Activated CD4-positive, alpha-beta T cell treated with anti-CD3 and anti-CD28 coated beads, Interleukin-2, amount 10 ng/mL, durations not matched to agents 24 days and 14 days (primary cell): ENCODE measurements at regions not wholly inside any gene's neighbourhood (a gene's known extent, or its start where the extent isn't known, plus 50 kb on each side); places are given as distances from the start of the nearest gene placed in this dataset.
"Not testable (repeated sequence)": the region's sequence is repeated elsewhere in the genome, so short reads cannot be mapped to it uniquely, and the experiment has no call there.

Experiments
- DNase-seq: peaks from one replicate; pipeline ENCODE4 v3.0.0; 2022
- H3K27ac Mint-ChIP-seq: one replicate; pipeline ENCODE4 v1.8.0; 2022; ENCODE audit warnings: mild to moderate bottlenecking, mixed read lengths
- H3K27me3 Mint-ChIP-seq: one replicate; pipeline ENCODE4 v1.8.0; 2022; ENCODE audit warnings: mixed read lengths
- H3K36me3 Mint-ChIP-seq: one replicate; pipeline ENCODE4 v1.8.0; 2022; ENCODE audit warnings: low read depth, mild to moderate bottlenecking, mixed read lengths
- H3K4me1 Mint-ChIP-seq: one replicate; pipeline ENCODE4 v1.8.0; 2021; ENCODE audit warnings: mixed read lengths
- H3K4me3 Mint-ChIP-seq: one replicate; pipeline ENCODE4 v1.8.0; 2022; ENCODE audit warnings: mild to moderate bottlenecking, moderate library complexity, mixed read lengths
- H3K9me3 Mint-ChIP-seq: one replicate; pipeline ENCODE4 v1.8.0; 2021; ENCODE audit warnings: mixed read lengths
- intact Hi-C: fragments of 100-400 bp; cut with micrococcal nuclease; formaldehyde crosslinking; loops from one replicate; pipeline ENCODE4 v1.15.1; 2023

DNA sequence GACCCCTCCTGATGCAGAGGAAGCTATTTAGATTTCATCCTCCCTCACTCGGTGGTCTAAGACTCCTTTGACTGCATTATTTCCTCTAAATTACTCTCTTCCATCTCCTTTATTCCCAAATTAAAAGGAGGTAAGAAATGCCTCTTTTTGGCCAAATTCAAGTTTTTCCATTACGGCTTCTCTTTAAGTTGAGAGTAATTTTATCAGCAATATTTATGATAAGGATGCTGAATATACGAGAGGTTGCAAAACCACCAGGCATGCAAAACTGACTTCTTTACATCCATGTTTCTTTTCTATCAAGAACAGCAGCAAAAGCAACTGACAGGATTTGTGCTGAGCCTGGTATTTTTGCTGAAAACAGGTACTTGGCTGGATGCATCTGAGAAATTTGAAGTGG, 262.0 kb upstream of the RARB start:
- H3K36me3 Mint-ChIP-seq: no peaks in the 10 kb centered on the region
- H3K4me1 Mint-ChIP-seq: no peaks in the 10 kb centered on the region
- DNase-seq: no peak
- no peaks in the 10 kb centered on the region for H3K27me3 Mint-ChIP-seq
- intact Hi-C loops: no loop called here
- H3K4me3 Mint-ChIP-seq: no peak overlapping the region
- H3K9me3 Mint-ChIP-seq: peaks cover 3% of the 10 kb centered on the region
- no peak overlapping the region for H3K27ac Mint-ChIP-seq

DNA sequence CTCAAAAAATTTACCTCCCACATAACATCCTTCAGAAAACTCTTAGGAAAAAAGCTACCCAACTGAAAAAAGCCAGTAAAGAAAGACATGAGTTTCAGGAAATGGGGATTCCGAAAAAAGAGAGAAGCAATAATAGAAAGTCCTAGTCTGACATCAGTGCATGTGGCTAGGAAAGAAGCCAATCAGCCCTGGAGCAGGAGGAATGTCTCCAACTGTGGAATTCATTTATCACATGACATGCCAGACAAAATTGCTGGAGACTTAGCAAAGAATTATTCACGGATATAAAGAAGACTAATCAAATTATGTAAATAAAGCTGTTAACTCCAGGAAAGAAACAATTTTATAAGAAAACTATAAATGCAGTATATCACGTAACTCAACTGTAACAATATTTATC, 258.9 kb upstream of the RARB start:
- Mint-ChIP-seq H3K9me3 (peaks cover 3% of the 10 kb centered on the region), H3K4me1 (no peaks in the 10 kb centered on the region), H3K4me3 (no peak overlapping the region), H3K36me3 (no peaks in the 10 kb centered on the region), H3K27ac (no peak overlapping the region), H3K27me3 (no peaks in the 10 kb centered on the region)
- no peak for DNase-seq
- intact Hi-C loops: no loop called here

- H3K9me3 Mint-ChIP-seq: peaks cover 3% of the 10 kb centered on the region
- no peaks in the 10 kb centered on the region for H3K36me3 Mint-ChIP-seq
- H3K27ac Mint-ChIP-seq: no peak overlapping the region
- intact Hi-C loops: no loop called here
- H3K4me1 Mint-ChIP-seq: no peaks in the 10 kb centered on the region
- DNase-seq: no peak
- no peak overlapping the region for H3K4me3 Mint-ChIP-seq
- no peaks in the 10 kb centered on the region for H3K27me3 Mint-ChIP-seq
Observed at GRCh38 chr3:25170021-25170420, 258.0 kb upstream of the RARB start.

GRCh38 chr3:25171118-25171807, 256.8 kb upstream of the RARB start:
- no peak overlapping the region for H3K27ac Mint-ChIP-seq
- H3K27me3 Mint-ChIP-seq: no peaks in the 10 kb centered on the region
- DNase-seq: no peak
- intact Hi-C loops: no loop called here
- no peak overlapping the region for H3K4me3 Mint-ChIP-seq
- no peaks in the 10 kb centered on the region for H3K9me3 Mint-ChIP-seq
- H3K36me3 Mint-ChIP-seq: no peaks in the 10 kb centered on the region
- H3K4me1 Mint-ChIP-seq: no peaks in the 10 kb centered on the region

GRCh38 chr3:25171897-25172296, 256.2 kb upstream of the RARB start:
- H3K9me3 Mint-ChIP-seq: no peaks in the 10 kb centered on the region
- no peak overlapping the region for H3K4me3 Mint-ChIP-seq
- DNase-seq: no peak
- intact Hi-C loops: no loop called here
- no peaks in the 10 kb centered on the region for H3K27me3 Mint-ChIP-seq
- H3K36me3 Mint-ChIP-seq: no peaks in the 10 kb centered on the region
- no peaks in the 10 kb centered on the region for H3K4me1 Mint-ChIP-seq
- H3K27ac Mint-ChIP-seq: no peak overlapping the region

- Mint-ChIP-seq H3K4me3 (no peak overlapping the region), H3K36me3 (no peaks in the 10 kb centered on the region), H3K27me3 (no peaks in the 10 kb centered on the region), H3K9me3 (no peaks in the 10 kb centered on the region), H3K4me1 (no peaks in the 10 kb centered on the region), H3K27ac (no peak overlapping the region)
- DNase-seq: no peak
- intact Hi-C loops: no loop called here
Observed at GRCh38 chr3:25173606-25174005, 254.5 kb upstream of the RARB start.

DNA sequence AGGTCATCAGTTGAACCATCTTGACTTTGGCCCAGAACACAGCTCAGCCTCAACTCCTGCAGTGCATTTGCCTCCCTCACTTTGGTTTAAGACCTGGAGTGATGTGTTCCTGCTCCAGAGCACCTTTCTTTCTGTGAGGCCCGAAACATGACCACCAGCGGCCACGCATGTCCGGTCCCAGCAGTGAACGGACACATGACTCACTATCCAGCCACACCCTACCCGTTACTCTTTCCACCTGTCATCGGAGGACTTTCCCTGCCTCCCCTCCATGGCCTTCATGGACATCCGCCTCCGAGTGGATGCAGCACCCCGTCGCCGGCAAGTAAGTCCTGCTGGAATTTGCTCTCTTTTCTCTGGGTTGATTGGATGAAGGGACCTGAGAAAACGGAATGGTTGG, 253.8 kb upstream of the RARB start:
- no peak overlapping the region for H3K4me3 Mint-ChIP-seq
- intact Hi-C loops: no loop called here
- H3K36me3 Mint-ChIP-seq: no peaks in the 10 kb centered on the region
- H3K4me1 Mint-ChIP-seq: no peaks in the 10 kb centered on the region
- no peaks in the 10 kb centered on the region for H3K27me3 Mint-ChIP-seq
- no peak overlapping the region for H3K27ac Mint-ChIP-seq
- H3K9me3 Mint-ChIP-seq: no peaks in the 10 kb centered on the region
- DNase-seq: no peak

DNA sequence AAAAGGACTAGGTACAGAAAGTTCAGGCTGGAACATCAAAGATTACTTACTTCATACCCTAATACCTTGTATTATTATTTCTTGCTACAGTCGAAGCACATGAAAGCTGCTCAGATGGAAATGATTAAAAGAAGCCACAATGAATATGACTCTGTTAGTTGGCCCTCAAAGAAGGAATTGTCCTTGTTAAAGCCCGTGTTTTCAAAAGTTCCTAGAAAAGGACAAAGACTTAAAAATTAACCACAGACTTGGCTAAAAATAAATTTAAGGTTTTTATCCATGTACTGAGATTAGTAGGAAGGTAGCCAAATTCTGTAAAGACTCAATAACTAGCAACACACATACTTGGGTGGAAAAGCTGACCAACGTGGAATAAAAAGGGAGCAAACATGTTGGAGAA, 251.0 kb upstream of the RARB start:
- no peaks in the 10 kb centered on the region for H3K27me3 Mint-ChIP-seq
- no peak overlapping the region for H3K27ac Mint-ChIP-seq
- no peaks in the 10 kb centered on the region for H3K36me3 Mint-ChIP-seq
- H3K4me1 Mint-ChIP-seq: no peaks in the 10 kb centered on the region
- intact Hi-C loops: no loop called here
- peaks cover 3% of the 10 kb centered on the region for H3K9me3 Mint-ChIP-seq
- no peak overlapping the region for H3K4me3 Mint-ChIP-seq
- DNase-seq: no peak

GRCh38 chr3:25178672-25179071, 249.4 kb upstream of the RARB start:
- Mint-ChIP-seq H3K4me3 (no peak overlapping the region), H3K4me1 (no peaks in the 10 kb centered on the region)

DNA sequence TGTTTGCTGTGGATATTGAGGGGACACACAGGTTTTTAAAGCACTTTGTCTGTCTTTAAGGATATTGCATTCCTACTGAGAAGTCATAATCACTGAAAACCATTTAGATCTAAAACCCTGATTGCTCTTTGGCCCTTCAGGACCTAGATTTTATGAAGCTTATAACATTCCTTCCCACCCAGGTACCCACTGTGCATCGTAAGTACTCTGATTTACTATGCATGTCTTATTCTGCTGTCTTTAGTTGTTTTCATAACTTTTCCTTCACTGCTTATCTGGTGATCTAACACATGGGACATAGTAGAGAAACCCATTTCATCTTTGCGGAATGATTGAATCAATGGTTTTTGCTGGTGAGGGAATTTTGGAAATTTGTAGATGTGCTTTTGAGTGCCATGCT, 247.0 kb upstream of the RARB start:
- H3K4me1 Mint-ChIP-seq: no peaks in the 10 kb centered on the region
- intact Hi-C loops: no loop called here
- no peaks in the 10 kb centered on the region for H3K27me3 Mint-ChIP-seq
- H3K4me3 Mint-ChIP-seq: no peak overlapping the region
- H3K9me3 Mint-ChIP-seq: peaks cover 3% of the 10 kb centered on the region
- H3K27ac Mint-ChIP-seq: no peak overlapping the region
- no peak for DNase-seq
- no peaks in the 10 kb centered on the region for H3K36me3 Mint-ChIP-seq

More at GRCh38 chr3:25178672-25179071, 249.4 kb upstream of the RARB start:
- intact Hi-C loops: no loop called here
- Mint-ChIP-seq H3K9me3 (peaks cover 3% of the 10 kb centered on the region), H3K27ac (no peak overlapping the region), H3K27me3 (no peaks in the 10 kb centered on the region), H3K36me3 (no peaks in the 10 kb centered on the region)
- no peak for DNase-seq

GRCh38 chr3:25182794-25183193, 245.3 kb upstream of the RARB start:
- H3K4me1 Mint-ChIP-seq: no peaks in the 10 kb centered on the region
- no peaks in the 10 kb centered on the region for H3K27me3 Mint-ChIP-seq
- no peaks in the 10 kb centered on the region for H3K36me3 Mint-ChIP-seq
- DNase-seq: no peak
- no peak overlapping the region for H3K4me3 Mint-ChIP-seq
- no peak overlapping the region for H3K27ac Mint-ChIP-seq
- intact Hi-C loops: no loop called here
- peaks cover 3% of the 10 kb centered on the region for H3K9me3 Mint-ChIP-seq

- H3K4me1 Mint-ChIP-seq: no peaks in the 10 kb centered on the region
- H3K4me3 Mint-ChIP-seq: no peak overlapping the region
- no peak overlapping the region for H3K27ac Mint-ChIP-seq
Observed at GRCh38 chr3:25184641-25185250, 243.3 kb upstream of the RARB start.

GRCh38 chr3:25191673-25192072, 236.4 kb upstream of the RARB start:
- Mint-ChIP-seq H3K9me3 (peaks cover 1% of the 10 kb centered on the region), H3K4me1 (no peaks in the 10 kb centered on the region), H3K27ac (no peak overlapping the region), H3K27me3 (no peaks in the 10 kb centered on the region), H3K36me3 (no peaks in the 10 kb centered on the region), H3K4me3 (no peak overlapping the region)
- no peak for DNase-seq
- intact Hi-C loops: no loop called here

More at GRCh38 chr3:25184641-25185250, 243.3 kb upstream of the RARB start:
- intact Hi-C loops: no loop called here
- Mint-ChIP-seq H3K27me3 (no peaks in the 10 kb centered on the region), H3K36me3 (no peaks in the 10 kb centered on the region), H3K9me3 (peaks cover 3% of the 10 kb centered on the region)
- no peak for DNase-seq

GRCh38 chr3:25199567-25199966, 228.5 kb upstream of the RARB start:
- H3K27ac Mint-ChIP-seq, H3K27me3 Mint-ChIP-seq, H3K36me3 Mint-ChIP-seq, DNase-seq, H3K4me3 Mint-ChIP-seq, intact Hi-C loops, H3K4me1 Mint-ChIP-seq: not testable (repeated sequence)
- H3K9me3 Mint-ChIP-seq: peaks cover 29% of the 10 kb centered on the region

GRCh38 chr3:25212736-25213135, 215.3 kb upstream of the RARB start:
- Mint-ChIP-seq H3K4me1 (no peaks in the 10 kb centered on the region), H3K27ac (no peak overlapping the region), H3K27me3 (no peaks in the 10 kb centered on the region), H3K36me3 (no peaks in the 10 kb centered on the region), H3K9me3 (peaks cover 3% of the 10 kb centered on the region), H3K4me3 (no peak overlapping the region)
- no peak for DNase-seq
- intact Hi-C loops: no loop called here
